ENCODE measurements at regions not wholly inside any gene's neighbourhood (a gene's known extent, or its start where the extent isn't known, plus 50 kb on each side); places are given as distances from the start of the nearest gene placed in this dataset.
"Not testable (repeated sequence)": the region's sequence is repeated elsewhere in the genome, so short reads cannot be mapped to it uniquely, and the experiment has no call there.

DNA sequence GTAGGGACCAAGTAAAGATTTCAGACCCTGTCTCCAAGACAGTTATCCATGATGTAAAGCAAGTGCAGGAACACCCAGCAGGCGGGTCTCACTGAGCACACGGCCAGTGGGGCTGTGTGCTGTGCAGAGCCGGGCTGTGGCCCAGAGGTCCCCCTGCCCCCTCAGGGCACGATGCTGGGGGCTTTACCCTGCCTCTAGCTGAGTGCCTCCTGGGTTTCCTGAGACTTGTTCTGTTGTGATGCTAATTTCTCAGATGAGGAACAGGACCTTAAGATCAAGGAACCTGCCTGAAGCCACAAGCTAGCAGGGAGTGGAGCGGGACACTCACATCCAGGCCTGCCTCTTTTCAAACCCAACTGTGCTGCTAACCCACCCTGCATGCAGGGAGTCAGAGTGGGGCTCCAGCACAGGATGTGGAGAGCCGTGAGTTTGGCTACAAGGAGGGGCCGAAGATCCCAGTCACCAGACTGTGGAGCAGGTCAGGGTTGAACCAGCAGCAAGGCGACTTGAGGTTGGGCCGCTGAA is 76.1 kb upstream of the LYZL2 start:
- no peak for DNase-seq (ENCODE audit: insufficient read length)
- FAIRE-seq: peak; percentile 85
- TF ChIP-seq POLR2A (IDR thresholded peaks at IDR 0.05; ENCODE audit: low read depth, low read length) (peak; percentile 57; the same call in 1 of the 2 replicates), TAF1 (IDR thresholded peaks at IDR 0.05; ENCODE audit: borderline replicate concordance, low read depth, low read length) (no peak)

DNA sequence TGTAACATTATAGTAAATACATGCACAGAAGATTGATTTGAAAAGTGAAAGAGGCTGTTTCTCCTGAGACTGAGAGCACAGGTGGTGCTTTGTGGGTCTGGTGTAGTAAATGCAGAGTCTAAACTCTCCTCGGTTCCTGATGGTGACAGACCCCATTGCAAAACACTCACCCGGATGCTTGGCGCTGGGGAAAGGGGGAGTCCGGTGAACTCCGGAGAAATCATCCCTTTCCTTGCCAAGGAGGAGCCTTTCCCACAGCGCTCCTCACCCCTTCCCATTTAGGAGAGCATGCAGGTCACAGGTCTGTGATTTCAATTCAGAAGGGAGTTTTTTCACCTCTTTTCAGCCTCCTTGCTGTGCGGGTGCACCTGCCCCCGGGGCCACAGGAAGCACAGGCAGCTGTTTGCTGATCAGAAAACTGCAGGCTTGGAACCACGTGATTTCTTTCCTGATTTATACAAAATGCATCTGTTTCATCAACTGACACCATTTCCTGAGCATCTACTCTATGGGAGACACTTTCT is 75.6 kb upstream of the LYZL2 start:
- no peak for DNase-seq (ENCODE audit: insufficient read length)
- no peak for TF ChIP-seq TAF1 (IDR thresholded peaks at IDR 0.05; ENCODE audit: borderline replicate concordance, low read depth, low read length)
- no peak; the same call in none of the 2 replicates for TF ChIP-seq POLR2A (IDR thresholded peaks at IDR 0.05; ENCODE audit: low read depth, low read length)
- TF ChIP-seq POLR2AphosphoS5 (IDR thresholded peaks at IDR 0.05; ENCODE audit: low read depth, low read length): no peak; the same call in 1 of the 2 replicates
- peak; percentile 98 for FAIRE-seq

DNA sequence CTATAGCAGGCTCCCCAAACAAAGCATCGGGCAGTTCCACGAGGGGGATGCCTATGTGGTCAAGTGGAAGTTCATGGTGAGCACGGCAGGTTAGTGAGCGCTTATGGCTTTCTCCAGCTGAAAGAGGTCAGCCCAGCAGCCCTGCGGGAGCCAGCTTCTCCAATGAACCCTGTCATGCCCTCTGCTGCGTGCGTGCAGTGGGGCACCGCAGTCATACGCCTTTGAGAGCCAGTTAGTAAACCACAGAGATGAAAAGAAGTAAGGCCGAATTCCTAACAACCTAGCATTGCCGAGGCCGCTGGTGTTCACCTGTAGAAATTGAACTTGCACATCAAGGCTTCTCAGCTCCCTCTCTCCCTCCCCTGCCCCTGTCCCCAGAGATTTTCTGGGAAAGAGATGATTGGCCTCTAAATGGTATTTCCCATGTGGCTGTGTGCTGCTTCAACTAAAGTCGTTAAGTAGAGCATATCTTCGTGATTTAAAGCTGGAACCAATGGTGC is 75.1 kb upstream of the LYZL2 start:
- DNase-seq (ENCODE audit: insufficient read length); FAIRE-seq: not testable (repeated sequence)

DNA sequence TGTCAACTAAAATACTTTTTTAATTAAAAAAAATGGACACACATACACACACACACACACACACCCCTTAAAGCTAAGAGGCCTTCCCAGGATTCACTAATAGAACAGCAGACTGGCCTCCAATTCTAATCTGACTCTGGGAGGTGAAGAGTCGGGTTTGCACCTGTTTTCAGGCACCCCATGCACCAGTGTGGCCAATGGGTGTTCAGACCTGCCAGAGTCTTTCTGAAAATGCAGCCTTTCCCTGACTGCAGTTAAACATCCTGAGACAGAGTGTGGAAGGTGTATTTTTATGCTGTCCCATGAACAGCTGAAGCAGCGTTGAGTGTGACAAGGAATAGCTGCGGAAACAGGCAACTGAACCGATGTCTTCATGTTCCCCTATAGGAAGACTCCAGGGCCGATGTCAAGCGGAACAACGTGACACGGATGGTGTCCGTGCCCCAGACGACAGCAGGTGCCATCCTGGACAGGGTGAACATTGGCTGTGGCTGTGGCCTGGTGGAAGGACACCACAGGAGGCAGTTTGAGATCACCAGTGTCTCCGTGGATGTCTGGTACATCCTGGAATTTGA is 74.6 kb upstream of the LYZL2 start:
- TF ChIP-seq TAF1 (IDR thresholded peaks at IDR 0.05; ENCODE audit: borderline replicate concordance, low read depth, low read length) (no peak), POLR2A (IDR thresholded peaks at IDR 0.05; ENCODE audit: low read depth, low read length) (no peak), POLR2AphosphoS5 (IDR thresholded peaks at IDR 0.05; ENCODE audit: low read depth, low read length) (no peak)
- FAIRE-seq (peak; percentile 87), DNase-seq (ENCODE audit: insufficient read length) (no peak)

DNA sequence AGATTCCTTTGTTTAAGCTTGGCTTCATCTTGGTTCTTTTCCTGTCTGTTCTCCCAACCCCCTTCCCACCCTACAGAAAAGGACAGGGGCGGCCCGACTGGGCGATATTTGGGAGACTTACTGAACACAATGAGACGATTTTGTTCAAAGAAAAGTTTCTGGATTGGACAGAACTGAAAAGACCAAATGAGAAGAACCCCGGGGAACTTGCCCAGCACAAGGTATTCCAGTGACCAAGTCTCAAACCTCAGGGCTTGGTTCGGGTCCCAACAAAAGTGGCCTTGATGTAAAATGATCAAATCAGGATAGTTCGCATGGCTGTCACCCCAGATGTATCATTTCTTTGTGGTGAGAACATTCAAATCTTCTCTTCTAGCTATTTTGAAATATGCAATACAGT is 73.9 kb upstream of the LYZL2 start:
- DNase-seq (ENCODE audit: insufficient read length): not testable (repeated sequence)
- FAIRE-seq: peak; percentile 30

DNA sequence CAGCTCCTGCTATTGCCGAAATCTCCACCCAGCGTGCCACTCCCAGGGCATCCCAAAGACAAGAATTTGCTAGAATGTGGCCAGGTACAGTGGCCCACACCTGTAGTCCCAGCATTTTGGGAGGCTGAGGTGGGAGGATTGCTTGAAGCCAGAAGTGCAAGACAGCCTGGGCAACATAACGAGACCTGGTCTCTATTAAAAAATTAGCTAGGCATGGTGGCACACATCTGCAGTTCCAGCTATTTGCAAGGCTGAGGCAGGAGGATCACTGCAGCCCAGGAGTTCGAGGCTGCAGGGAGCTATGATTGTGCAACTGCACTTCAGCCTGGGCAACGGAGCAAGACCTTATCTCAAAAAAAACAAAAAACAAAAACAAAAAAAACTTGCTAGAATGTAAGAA is 73.3 kb upstream of the LYZL2 start:
- no peak for DNase-seq (ENCODE audit: insufficient read length)
- no peak for FAIRE-seq
- TF ChIP-seq POLR2AphosphoS5 (IDR thresholded peaks at IDR 0.05; ENCODE audit: low read depth, low read length) (no peak), TAF1 (IDR thresholded peaks at IDR 0.05; ENCODE audit: borderline replicate concordance, low read depth, low read length) (no peak), POLR2A (IDR thresholded peaks at IDR 0.05; ENCODE audit: low read depth, low read length) (no peak)

DNA sequence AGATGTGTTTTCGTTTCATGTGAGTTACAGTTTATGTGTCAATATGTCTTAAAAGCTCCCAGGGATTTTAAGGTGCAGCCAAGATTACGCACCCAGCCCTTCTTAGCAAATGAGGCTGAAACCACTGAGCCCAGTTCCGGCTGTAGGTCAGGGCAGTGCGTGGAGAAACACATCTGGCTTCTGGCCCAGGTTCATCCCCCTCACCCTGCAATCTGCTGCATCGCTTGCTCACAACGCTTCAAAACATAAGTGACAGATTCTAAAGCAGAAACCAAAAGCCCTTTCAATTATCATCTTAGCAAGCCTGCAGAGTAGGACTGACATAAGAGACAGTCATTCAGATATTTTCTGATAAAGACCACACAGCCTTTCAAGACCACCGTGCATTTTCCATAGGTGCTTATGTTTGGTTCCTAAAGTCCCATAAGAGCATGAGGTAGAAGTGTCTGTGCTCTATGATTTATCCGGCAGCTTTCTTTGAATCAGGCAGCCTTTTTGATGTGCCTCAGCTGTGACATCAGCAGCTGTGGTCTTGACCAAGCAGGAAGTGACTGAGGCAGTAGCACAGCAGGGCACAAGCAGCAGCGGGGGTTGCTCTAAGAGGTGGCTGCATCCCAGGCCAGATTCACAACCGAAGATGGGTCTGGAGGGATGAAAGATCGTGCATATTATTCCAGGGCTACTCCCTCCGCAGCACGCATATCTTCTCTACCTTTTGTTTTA is 72.1 kb upstream of the LYZL2 start:
- TF ChIP-seq TAF1 (IDR thresholded peaks at IDR 0.05; ENCODE audit: borderline replicate concordance, low read depth, low read length) (0 out of 2 replicates have a peak, but pooled peaks have one; percentile 16), POLR2A (IDR thresholded peaks at IDR 0.05; ENCODE audit: low read depth, low read length) (peak; percentile 54; the same call in 1 of the 2 replicates), POLR2AphosphoS5 (IDR thresholded peaks at IDR 0.05; ENCODE audit: low read depth, low read length) (peak; percentile 71)
- DNase-seq (ENCODE audit: insufficient read length) (peak; percentile 25), FAIRE-seq (peak; percentile 97)

DNA sequence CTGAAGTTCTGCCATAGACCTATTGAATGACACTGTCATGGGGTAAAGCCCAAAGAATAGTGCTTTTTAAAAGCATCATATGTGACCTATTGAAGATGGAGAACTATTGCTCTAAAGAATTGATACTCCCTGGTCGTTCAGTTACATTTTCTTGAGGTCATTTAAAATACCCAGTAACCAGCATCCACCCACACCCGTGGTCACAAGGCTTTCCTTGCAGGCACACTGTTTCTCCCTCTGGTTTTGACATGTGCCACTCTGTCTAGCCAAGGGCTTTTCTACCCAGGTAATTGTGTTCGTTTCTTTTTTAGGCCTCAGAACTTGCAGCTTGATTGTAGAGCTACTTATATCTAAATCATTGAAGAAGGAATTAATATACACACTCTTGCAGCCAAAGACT is 68.3 kb upstream of the LYZL2 start:
- TF ChIP-seq POLR2A (IDR thresholded peaks at IDR 0.05; ENCODE audit: low read depth, low read length): no peak
- TF ChIP-seq TAF1 (IDR thresholded peaks at IDR 0.05; ENCODE audit: borderline replicate concordance, low read depth, low read length): no peak
- TF ChIP-seq POLR2AphosphoS5 (IDR thresholded peaks at IDR 0.05; ENCODE audit: low read depth, low read length): no peak
- FAIRE-seq (no peak), DNase-seq (ENCODE audit: insufficient read length) (no peak)

DNA sequence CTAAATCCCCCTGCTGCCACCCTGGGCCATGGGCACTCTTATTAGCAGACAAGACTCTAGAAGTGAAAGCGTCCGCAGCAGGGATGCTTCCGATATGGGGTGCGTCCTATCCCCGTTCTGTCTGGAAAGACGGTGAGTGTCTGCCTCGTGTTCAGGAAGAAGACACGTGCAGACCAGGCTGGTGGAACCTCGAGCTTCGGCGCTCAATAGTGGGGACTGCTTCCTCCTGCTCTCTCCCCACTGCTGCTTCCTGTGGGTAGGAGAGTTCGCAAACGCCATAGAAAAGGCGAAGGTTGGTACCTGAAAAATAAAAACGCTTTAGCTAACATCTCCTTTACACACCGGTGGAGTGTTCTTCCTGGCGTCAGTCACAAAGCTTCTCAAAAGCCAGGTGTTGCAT is 67.7 kb upstream of the LYZL2 start:
- peak; percentile 76 for FAIRE-seq
- DNase-seq (ENCODE audit: insufficient read length): not testable (repeated sequence)

DNA sequence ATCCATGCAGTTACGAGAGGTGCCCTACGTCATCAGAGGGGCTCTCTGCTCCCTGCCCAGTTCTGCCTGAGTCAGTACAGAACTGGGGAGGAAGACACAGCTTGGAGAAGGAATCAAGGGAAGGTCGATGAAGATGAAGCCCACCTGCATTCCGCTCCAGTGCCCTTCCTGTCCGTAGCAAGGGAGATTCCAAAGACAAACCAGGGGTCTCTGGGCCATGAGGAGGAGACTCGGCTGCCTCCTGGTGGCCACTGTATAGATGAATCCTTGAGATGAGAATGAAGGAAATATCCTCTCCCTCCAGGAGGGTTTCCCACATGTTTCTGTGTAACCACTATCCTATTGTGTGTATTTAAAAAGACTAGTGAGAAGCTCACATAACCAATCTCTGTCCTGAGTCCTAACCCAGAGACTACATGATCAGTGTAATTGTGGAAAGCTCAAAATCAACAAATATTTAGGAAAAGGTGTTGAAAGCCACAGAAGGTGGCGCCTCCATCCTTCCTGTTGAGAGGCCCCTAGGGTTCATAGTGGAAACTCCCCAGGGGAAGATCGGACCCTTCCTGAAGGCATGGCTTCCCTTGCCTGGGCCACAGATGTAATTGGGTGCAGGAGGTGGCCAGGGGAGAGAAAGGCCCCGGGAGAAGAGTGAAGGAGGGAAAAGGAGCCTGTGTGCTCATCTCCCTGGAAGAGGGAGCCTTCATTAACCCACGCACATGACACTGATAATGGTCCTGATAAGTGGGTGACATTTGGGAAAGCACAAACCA is 67.0 kb upstream of the LYZL2 start:
- DNase-seq (ENCODE audit: insufficient read length): not testable (repeated sequence)
- FAIRE-seq: peak; percentile 66

DNA sequence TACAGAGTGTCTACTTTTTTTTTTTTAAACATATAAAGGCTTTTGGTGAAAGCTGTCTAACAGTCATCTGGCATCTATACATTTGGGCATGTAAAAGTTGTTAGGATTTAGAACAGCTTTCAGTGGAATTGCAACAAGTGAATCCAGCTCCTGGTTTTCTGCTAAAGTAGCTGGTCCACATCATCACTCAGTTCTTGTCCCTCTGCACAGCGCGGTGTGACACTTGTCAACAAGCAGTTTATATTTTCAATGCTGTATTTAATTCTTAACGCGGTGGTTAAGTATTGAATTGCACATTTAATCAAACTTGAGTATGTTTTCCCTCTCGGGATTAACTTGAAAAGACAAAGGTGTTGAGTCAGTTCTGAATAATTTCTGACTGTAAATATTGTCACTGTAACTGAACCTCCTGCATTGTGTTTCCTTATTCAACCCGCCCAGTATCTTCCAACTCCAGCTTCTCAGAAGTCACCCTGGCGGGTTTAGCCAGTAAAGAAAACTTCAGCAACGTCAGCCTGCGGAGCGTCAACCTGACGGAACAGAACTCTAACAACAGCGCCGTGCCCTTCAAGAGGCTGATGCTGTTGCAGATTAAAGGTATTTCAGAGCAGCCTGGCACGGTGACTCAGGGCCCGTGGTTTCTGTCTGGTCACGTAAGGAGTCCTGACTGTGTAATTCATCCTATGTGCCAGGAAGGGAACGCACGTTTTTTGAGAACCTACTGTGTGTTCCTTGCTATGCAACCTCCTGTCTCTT is 66.1 kb upstream of the LYZL2 start:
- not testable (repeated sequence) for FAIRE-seq; DNase-seq (ENCODE audit: insufficient read length)
